ENCODE measurements at regions not wholly inside any gene's neighbourhood (a gene's known extent, or its start where the extent isn't known, plus 50 kb on each side); places are given as distances from the start of the nearest gene placed in this dataset.

GRCh38 chr18:24885276-24885675 lies 424.8 kb downstream of the HRH4 start:
- no peak for DNase-seq (ENCODE audit: low read depth, low spot score)
- no peak overlapping the region for H3K4me3 Mint-ChIP-seq
- TF ChIP-seq CTCF (conservative IDR thresholded peaks at IDR 0.05): no peak
- no peak overlapping the region for H3K27ac Mint-ChIP-seq (ENCODE audit: unreplicated experiment)
- H3K4me1 Mint-ChIP-seq: peaks cover 20% of the 10 kb centered on the region
- H3K9me3 Mint-ChIP-seq: peaks cover 5% of the 10 kb centered on the region
- no peaks in the 10 kb centered on the region for H3K36me3 Mint-ChIP-seq (ENCODE audit: low read depth)
- no peaks in the 10 kb centered on the region for H3K27me3 Mint-ChIP-seq (ENCODE audit: low read depth)

- DNase-seq (ENCODE audit: low read depth, low spot score): no peak
- H3K9me3 Mint-ChIP-seq: peaks cover 3% of the 10 kb centered on the region
Measured at GRCh38 chr18:24894880-24895279, 434.4 kb downstream of the HRH4 start.

GRCh38 chr18:24897461-24897860 lies 437.0 kb downstream of the HRH4 start:
- no peak for TF ChIP-seq CTCF (conservative IDR thresholded peaks at IDR 0.05)
- no peak for DNase-seq (ENCODE audit: low read depth, low spot score)
- Mint-ChIP-seq H3K27me3 (ENCODE audit: low read depth) (no peaks in the 10 kb centered on the region), H3K27ac (ENCODE audit: unreplicated experiment) (no peak overlapping the region), H3K36me3 (ENCODE audit: low read depth) (peaks cover 2% of the 10 kb centered on the region), H3K4me3 (no peak overlapping the region), H3K9me3 (peaks cover 11% of the 10 kb centered on the region), H3K4me1 (peaks cover 9% of the 10 kb centered on the region)

More at GRCh38 chr18:24894880-24895279, 434.4 kb downstream of the HRH4 start:
- H3K4me1 Mint-ChIP-seq: peaks cover 9% of the 10 kb centered on the region
- no peaks in the 10 kb centered on the region for H3K36me3 Mint-ChIP-seq (ENCODE audit: low read depth)
- no peak overlapping the region for H3K4me3 Mint-ChIP-seq
- no peak for TF ChIP-seq CTCF (conservative IDR thresholded peaks at IDR 0.05)
- H3K27ac Mint-ChIP-seq (ENCODE audit: unreplicated experiment): no peak overlapping the region
- H3K27me3 Mint-ChIP-seq (ENCODE audit: low read depth): no peaks in the 10 kb centered on the region

- H3K9me3 Mint-ChIP-seq: peaks cover 3% of the 10 kb centered on the region
- H3K4me1 Mint-ChIP-seq: peaks cover 13% of the 10 kb centered on the region
- H3K27me3 Mint-ChIP-seq (ENCODE audit: low read depth): no peaks in the 10 kb centered on the region
- no peak overlapping the region for H3K4me3 Mint-ChIP-seq
- no peak overlapping the region for H3K27ac Mint-ChIP-seq (ENCODE audit: unreplicated experiment)
- H3K36me3 Mint-ChIP-seq (ENCODE audit: low read depth): peaks cover 4% of the 10 kb centered on the region
- TF ChIP-seq CTCF (conservative IDR thresholded peaks at IDR 0.05): no peak
- DNase-seq (ENCODE audit: low read depth, low spot score): no peak
Measured at GRCh38 chr18:24910221-24910620, 441.7 kb downstream of the ZNF521 start.

- DNase-seq (ENCODE audit: low read depth, low spot score): no peak
- Mint-ChIP-seq H3K4me1 (peaks cover 31% of the 10 kb centered on the region), H3K27ac (ENCODE audit: unreplicated experiment) (no peak overlapping the region), H3K36me3 (ENCODE audit: low read depth) (no peaks in the 10 kb centered on the region), H3K27me3 (ENCODE audit: low read depth) (no peaks in the 10 kb centered on the region), H3K9me3 (no peaks in the 10 kb centered on the region), H3K4me3 (no peak overlapping the region)
- TF ChIP-seq CTCF (conservative IDR thresholded peaks at IDR 0.05): no peak
Measured at GRCh38 chr18:24913507-24914170, 438.3 kb downstream of the ZNF521 start.

Data from neural crest cell (in vitro differentiated cells).